ENCODE measurements at regions not wholly inside any gene's neighbourhood (a gene's known extent, or its start where the extent isn't known, plus 50 kb on each side); places are given as distances from the start of the nearest gene placed in this dataset.

DNA sequence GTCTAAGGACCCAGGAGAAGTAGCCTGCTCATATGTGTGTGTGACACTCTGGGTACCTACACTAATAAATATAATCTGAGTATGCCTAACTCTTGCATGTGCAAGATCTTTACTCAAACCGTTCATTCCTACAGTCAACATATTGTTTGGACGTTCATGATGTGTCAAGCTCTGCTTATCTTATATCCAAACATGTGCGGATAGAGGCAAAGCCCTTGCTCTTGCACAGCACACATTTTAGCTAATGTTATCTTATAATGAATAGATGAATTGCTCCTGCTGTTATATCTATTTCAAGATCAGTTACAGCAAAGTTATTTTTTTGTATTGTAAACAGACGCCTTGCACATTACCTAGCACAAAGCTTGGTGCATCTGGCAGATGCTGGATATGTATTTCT, 228.4 kb upstream of the FLRT2 start:
- H3K27ac ChIP-seq: no peak overlapping the region
- intact Hi-C loops (cut with DNase I): no loop called here
- TF ChIP-seq EP300 (IDR thresholded peaks at IDR 0.05) (no peak), POLR2A (IDR thresholded peaks at IDR 0.05) (no peak), POLR2AphosphoS5 (IDR thresholded peaks at IDR 0.05) (no peak)
- TF ChIP-seq, protein P1, sequence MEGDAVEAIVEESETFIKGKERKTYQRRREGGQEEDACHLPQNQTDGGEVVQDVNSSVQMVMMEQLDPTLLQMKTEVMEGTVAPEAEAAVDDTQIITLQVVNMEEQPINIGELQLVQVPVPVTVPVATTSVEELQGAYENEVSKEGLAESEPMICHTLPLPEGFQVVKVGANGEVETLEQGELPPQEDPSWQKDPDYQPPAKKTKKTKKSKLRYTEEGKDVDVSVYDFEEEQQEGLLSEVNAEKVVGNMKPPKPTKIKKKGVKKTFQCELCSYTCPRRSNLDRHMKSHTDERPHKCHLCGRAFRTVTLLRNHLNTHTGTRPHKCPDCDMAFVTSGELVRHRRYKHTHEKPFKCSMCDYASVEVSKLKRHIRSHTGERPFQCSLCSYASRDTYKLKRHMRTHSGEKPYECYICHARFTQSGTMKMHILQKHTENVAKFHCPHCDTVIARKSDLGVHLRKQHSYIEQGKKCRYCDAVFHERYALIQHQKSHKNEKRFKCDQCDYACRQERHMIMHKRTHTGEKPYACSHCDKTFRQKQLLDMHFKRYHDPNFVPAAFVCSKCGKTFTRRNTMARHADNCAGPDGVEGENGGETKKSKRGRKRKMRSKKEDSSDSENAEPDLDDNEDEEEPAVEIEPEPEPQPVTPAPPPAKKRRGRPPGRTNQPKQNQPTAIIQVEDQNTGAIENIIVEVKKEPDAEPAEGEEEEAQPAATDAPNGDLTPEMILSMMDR (IDR thresholded peaks at IDR 0.05): no peak
- WGBS, 2 donors: 69 to 79% methylated on average over 4 of the region's 4 CpGs
- H3K27me3 ChIP-seq: no peaks in the 10 kb centered on the region
- no peak for DNase-seq
- no peaks in the 10 kb centered on the region for H3K9me3 ChIP-seq
- H3K36me3 ChIP-seq: no peaks in the 10 kb centered on the region
- no peak overlapping the region for H3K4me3 ChIP-seq
- H3K4me1 ChIP-seq: no peaks in the 10 kb centered on the region

DNA sequence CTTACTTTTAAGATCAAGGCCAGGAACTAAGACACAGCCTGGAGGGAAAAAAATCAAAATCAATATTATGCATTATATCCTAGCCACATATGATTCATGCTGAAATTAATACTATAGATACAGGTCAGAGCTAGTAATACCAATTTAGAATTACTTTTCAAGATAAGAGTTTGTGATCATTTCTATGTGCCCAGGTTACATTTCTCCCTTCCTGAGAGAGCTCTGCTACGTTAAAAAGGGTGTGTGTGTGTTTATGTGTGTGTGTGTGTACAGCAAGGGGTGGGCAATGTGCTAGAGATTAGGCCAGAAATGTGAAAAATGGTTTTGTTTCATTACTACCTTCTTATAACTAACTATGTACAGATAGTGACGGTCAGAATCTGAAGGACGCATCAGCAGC, 223.9 kb upstream of the FLRT2 start:
- intact Hi-C loops (cut with DNase I): no loop called here
- Histone ChIP-seq H3K27me3 (no peaks in the 10 kb centered on the region), H3K4me3 (no peak overlapping the region), H3K36me3 (no peaks in the 10 kb centered on the region), H3K4me1 (no peaks in the 10 kb centered on the region), H3K9me3 (no peaks in the 10 kb centered on the region), H3K27ac (no peak overlapping the region)
- 62 to 84% methylated on average over 3 of the region's 3 CpGs for WGBS, 2 donors
- TF ChIP-seq POLR2AphosphoS5 (IDR thresholded peaks at IDR 0.05) (no peak), POLR2A (IDR thresholded peaks at IDR 0.05) (no peak), EP300 (IDR thresholded peaks at IDR 0.05) (no peak)
- TF ChIP-seq, protein P1 (IDR thresholded peaks at IDR 0.05): no peak
- DNase-seq: no peak

DNA sequence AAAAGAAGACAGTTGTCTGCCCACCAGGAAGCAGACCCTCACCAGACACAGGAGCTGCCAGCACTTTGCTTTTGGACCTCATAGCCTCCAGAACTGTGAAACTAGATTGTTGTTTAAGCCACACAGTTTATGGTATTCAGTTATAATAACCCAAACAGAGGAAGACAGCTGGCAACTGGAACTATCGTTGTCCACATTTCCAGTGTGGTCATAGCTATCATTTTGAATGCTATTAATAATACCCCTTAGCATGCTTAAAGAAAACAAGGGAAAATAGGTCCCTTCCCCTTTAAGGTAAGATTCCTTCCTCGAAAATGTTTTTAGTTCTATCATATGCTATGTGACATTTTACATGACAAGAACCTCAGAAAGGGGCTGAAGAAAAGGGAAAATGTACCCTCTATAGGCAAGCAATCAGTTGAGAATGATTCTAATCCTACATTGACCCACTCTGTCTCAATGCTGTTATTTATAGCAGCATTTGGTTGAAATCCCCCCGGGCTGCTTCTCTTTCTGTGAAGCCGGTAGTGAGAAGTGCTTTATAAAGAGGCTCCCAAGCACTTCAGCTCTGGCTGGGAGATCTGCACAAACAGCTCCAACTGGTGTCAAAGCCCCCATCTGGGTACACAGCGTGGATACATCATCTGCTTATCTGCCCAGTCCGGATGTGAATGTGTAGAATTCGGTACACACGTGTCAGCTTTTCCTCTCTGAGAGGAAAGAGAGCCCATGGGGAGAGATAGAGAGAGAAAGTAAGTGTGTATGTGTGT, 221.2 kb upstream of the FLRT2 start:
- WGBS, 2 donors: 28 to 66% methylated on average over 8 of the region's 8 CpGs
- intact Hi-C loops (cut with DNase I): no loop called here

DNA sequence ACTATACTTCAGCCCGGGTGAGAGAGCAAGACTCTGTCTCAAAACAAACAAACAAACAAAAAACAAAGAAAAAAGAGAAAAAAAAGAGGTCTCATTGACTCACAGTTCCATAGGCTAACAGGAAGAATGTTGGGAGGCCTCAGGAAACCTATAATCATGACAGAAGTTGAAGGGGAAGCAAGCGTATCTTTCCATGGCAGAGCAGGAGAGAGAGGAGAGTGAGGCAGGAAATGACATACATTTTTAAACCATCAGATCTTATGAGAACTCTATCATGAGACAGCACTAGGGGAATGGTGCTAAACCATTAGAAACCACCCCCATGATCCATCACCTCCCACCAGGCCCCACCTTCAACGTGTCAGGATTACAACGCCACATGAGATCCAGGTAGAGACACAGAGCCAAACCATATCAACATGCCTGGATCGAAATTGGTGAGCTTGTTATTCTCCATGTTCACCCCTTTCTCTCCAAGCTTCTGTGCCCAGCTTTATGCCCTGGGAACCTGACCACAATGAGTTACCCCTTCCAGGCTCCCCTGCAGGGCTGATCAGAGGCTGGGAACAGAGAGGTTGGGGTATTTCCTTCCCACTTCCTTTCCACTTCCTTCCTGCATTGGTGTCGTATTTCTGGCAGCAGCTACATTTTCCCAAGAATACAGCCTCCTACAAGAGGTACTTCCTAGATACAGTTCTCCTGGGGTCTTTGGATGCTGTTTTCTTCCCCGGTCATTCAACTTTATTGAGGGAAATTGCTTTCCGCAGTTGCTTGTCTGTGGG, 219.3 kb upstream of the FLRT2 start:
- Histone ChIP-seq H3K27ac (no peak overlapping the region), H3K27me3 (no peaks in the 10 kb centered on the region), H3K4me1 (no peaks in the 10 kb centered on the region), H3K4me3 (no peak overlapping the region), H3K9me3 (no peaks in the 10 kb centered on the region), H3K36me3 (no peaks in the 10 kb centered on the region)
- intact Hi-C loops (cut with DNase I): no loop called here
- TF ChIP-seq POLR2AphosphoS5 (IDR thresholded peaks at IDR 0.05) (no peak), POLR2A (IDR thresholded peaks at IDR 0.05) (no peak), EP300 (IDR thresholded peaks at IDR 0.05) (no peak)
- TF ChIP-seq, protein P1 (IDR thresholded peaks at IDR 0.05): no peak
- DNase-seq: no peak
- WGBS, 2 donors: 84 to 85% methylated on average over 8 of the region's 8 CpGs

More for the DNA sequence above, 221.2 kb upstream of the FLRT2 start:
- TF ChIP-seq POLR2A (IDR thresholded peaks at IDR 0.05) (no peak), EP300 (IDR thresholded peaks at IDR 0.05) (no peak), POLR2AphosphoS5 (IDR thresholded peaks at IDR 0.05) (no peak)
- TF ChIP-seq, protein P1 (IDR thresholded peaks at IDR 0.05): no peak
- Histone ChIP-seq H3K4me1 (no peaks in the 10 kb centered on the region), H3K9me3 (no peaks in the 10 kb centered on the region), H3K27ac (no peak overlapping the region), H3K27me3 (no peaks in the 10 kb centered on the region), H3K4me3 (no peak overlapping the region), H3K36me3 (no peaks in the 10 kb centered on the region)
- DNase-seq: no peak

All from sigmoid colon (tissue), 6 donors.